Retinal pigment epithelial cell (primary cell): ENCODE measurements at regions not wholly inside any gene's neighbourhood (a gene's known extent, or its start where the extent isn't known, plus 50 kb on each side); places are given as distances from the start of the nearest gene placed in this dataset.

Experiments used
- DNase-seq: peaks from one replicate; pipeline ENCODE4 v3.0.0-alpha.2; 2010; ENCODE audit warnings: low read depth
- H3K4me3 ChIP-seq: 2 replicates; pipeline ENCODE4 v1.5.1; 2011; ENCODE audit warnings: mild to moderate bottlenecking, low read length, control low read depth, moderate library complexity
- TF ChIP-seq, protein P1 (sequence below): conservative IDR thresholded peaks from 2 replicates; pipeline ENCODE4 v1.5.1; 2011; ENCODE audit warnings: low read depth, low read length, control low read depth, inconsistent platforms

DNA sequence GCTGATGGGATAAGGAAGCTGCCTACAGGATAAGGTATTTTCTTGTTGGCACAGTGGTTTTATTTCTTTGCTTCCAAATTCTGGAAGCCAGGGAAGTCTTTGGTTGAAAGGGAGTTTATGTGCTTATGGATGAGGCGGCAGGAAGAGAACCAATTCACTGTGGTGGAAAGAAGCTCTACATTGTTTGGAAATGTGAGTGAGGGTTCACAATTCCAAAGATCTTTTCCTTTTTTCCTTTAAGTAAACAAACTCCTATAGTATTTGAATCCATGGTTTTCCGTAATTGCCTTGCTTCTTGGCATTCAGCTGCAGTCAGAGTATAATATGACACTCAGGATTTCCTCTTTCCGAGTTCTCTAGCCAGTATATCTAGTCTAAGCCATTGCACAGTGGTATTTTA lies 86.2 kb downstream of the TEX29 start:
- H3K4me3 ChIP-seq, result no peak overlapping the region
- TF ChIP-seq, protein P1, sequence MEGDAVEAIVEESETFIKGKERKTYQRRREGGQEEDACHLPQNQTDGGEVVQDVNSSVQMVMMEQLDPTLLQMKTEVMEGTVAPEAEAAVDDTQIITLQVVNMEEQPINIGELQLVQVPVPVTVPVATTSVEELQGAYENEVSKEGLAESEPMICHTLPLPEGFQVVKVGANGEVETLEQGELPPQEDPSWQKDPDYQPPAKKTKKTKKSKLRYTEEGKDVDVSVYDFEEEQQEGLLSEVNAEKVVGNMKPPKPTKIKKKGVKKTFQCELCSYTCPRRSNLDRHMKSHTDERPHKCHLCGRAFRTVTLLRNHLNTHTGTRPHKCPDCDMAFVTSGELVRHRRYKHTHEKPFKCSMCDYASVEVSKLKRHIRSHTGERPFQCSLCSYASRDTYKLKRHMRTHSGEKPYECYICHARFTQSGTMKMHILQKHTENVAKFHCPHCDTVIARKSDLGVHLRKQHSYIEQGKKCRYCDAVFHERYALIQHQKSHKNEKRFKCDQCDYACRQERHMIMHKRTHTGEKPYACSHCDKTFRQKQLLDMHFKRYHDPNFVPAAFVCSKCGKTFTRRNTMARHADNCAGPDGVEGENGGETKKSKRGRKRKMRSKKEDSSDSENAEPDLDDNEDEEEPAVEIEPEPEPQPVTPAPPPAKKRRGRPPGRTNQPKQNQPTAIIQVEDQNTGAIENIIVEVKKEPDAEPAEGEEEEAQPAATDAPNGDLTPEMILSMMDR, result no peak
- no peak for DNase-seq

- TF ChIP-seq, protein P1, result no peak
- H3K4me3 ChIP-seq, result no peak overlapping the region
- no peak for DNase-seq
These were observed 87.1 kb downstream of the TEX29 start for GRCh38 chr13:111407381-111408131.

DNA sequence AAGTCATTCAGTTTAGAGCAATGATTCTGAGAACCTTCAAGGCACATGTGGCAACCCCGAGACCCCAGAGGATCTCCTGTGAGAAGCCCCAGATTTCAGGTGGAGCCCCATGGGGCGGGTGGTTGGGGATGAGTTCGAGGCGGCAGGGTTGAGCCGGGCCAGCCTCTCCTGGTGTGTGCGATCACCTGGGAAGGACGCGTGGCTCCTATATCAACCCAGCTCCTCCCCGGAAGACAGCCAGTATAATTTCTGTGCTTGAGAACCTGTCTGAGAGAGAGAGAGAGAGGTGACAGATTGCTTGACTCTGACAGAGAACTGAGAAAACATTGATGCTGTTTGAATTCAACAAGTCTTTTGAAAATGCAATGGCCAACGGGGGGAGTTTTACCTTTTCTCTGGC lies 89.0 kb downstream of the TEX29 start:
- TF ChIP-seq, protein P1, result no peak
- DNase-seq, result no peak

GRCh38 chr13:111410232-111411021 lies 90.0 kb downstream of the TEX29 start:
- DNase-seq, result no peak
- TF ChIP-seq, protein P1, result no peak
- no peak overlapping the region for H3K4me3 ChIP-seq

More for the DNA sequence above, 89.0 kb downstream of the TEX29 start:
- no peak overlapping the region for H3K4me3 ChIP-seq

DNA sequence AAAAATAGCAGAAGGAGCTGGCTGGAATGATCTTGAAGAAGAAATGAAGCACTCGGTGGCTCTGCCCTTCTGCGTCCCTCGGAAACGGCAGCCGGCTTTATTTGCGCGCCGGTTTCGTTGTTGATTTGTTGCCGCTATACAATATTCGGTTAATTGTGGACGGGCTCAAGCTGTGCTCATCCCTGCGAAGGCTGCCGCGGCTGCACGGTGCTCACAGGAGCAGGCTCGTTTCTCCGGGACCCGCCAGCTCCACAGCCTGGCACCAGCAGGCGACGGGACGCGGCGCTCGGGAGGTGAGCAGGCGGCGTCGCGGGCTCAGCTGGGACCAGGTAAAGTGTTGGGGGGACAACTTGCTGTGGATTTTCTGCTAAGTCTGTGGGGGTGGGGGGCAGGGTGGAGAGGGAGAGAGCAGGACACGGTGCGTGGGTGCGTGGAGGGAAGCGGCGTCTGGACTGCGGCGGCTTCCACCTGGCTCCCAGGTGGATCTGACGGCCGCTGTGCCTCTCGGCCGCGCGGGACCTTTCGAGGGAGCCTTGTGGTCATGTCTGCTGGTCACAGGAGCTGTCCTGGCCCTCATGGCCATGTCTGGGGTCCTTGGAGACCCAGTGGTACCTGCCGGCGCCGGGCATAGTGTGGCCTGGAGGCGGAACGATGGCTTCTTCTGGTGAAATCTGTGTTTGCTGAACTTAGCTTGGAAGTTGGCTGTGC lies 90.9 kb downstream of the TEX29 start:
- no peak overlapping the region for H3K4me3 ChIP-seq
- TF ChIP-seq, protein P1, result no peak
- DNase-seq, result no peak

GRCh38 chr13:111411919-111412650 lies 91.6 kb downstream of the TEX29 start:
- no peak for DNase-seq
- TF ChIP-seq, protein P1, result no peak
- H3K4me3 ChIP-seq, result no peak overlapping the region
